ENCODE measurements at regions not wholly inside any gene's neighbourhood (a gene's known extent, or its start where the extent isn't known, plus 50 kb on each side); places are given as distances from the start of the nearest gene placed in this dataset.

DNA sequence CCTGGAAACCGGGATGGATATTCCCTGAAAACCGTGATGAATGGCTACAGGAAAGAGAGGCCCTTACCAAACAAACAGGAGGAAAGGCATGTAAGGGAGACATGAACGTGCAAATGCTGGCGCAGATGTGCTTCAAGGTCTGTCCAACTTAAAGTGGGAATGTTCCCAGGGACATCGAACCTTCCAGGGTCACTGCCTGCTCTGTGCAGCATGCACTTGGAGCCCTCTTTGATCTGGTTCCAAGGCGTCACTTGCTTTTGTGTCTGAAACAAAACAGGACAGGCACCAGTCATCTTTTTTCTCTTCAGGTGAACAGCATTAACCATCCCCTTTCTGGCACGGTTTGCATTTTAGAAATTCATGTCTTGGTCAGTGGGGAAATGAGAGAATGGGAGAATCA, 479.4 kb downstream of the RASEF start:
- no peak overlapping the region for H3K4me3 ChIP-seq (replicated peaks in 1 of 2; ENCODE audit: low read depth in 2 of 2, low read length in 2 of 2)
- TF ChIP-seq, protein P1, sequence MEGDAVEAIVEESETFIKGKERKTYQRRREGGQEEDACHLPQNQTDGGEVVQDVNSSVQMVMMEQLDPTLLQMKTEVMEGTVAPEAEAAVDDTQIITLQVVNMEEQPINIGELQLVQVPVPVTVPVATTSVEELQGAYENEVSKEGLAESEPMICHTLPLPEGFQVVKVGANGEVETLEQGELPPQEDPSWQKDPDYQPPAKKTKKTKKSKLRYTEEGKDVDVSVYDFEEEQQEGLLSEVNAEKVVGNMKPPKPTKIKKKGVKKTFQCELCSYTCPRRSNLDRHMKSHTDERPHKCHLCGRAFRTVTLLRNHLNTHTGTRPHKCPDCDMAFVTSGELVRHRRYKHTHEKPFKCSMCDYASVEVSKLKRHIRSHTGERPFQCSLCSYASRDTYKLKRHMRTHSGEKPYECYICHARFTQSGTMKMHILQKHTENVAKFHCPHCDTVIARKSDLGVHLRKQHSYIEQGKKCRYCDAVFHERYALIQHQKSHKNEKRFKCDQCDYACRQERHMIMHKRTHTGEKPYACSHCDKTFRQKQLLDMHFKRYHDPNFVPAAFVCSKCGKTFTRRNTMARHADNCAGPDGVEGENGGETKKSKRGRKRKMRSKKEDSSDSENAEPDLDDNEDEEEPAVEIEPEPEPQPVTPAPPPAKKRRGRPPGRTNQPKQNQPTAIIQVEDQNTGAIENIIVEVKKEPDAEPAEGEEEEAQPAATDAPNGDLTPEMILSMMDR (IDR thresholded peaks at IDR 0.05; ENCODE audit: low read depth, low read length) = no peak
- no peak for DNase-seq (ENCODE audit: low read depth in 2 of 2)

DNA sequence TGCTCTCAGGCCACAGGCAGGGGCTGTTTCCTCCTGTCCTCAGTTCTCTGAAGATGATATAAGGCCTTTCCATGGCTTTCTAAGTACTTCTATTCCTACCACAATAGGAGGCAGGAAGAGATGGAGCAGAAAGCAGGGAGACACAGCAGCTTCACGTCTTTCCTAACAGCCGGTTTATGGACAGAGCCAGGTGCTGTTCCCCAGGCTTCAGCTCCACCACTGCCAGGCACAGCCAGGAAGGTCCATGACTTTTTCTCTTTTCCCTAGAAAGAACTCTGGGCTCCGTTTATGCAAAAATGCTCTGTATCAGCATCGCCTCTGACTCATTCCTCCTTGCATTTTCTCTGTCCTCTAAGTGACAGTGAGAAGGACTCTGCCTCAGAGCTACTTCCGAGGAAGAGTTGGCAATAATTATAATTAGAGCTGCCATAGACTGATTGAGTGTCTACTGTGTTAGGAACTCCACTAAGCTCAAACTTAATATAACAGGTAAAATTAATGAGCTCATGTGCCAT, 478.5 kb downstream of the RASEF start:
- DNase-seq (ENCODE audit: low read depth in 2 of 2) = no peak
- TF ChIP-seq, protein P1 (IDR thresholded peaks at IDR 0.05; ENCODE audit: low read depth, low read length) = no peak

DNA sequence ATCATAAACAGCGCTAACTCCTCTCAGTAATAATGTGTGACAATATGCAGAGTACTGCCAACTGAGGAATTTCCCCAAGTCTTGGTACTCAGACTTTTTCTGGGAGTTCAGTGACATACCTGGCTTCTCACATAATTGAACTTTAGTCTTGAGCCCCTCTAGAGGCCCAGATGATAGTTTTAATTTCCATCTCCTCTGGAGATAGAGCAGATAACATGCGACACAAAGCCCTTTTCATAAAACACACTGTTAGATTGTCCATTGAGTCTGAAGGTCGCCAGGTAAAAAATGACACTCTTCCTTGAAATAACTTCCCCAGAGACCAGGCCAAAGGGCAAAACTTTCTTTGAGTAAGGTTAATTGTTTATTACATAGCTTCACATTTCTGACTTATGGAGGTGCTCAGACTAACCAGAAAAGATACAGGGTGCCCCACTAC, 476.0 kb downstream of the RASEF start:
- TF ChIP-seq, protein P1 (IDR thresholded peaks at IDR 0.05; ENCODE audit: low read depth, low read length) = no peak
- no peak for DNase-seq (ENCODE audit: low read depth in 2 of 2)
- H3K4me3 ChIP-seq (replicated peaks in 1 of 2; ENCODE audit: low read depth in 2 of 2, low read length in 2 of 2) = no peak overlapping the region

More for the DNA sequence above, 478.5 kb downstream of the RASEF start:
- H3K4me3 ChIP-seq (replicated peaks in 1 of 2; ENCODE audit: low read depth in 2 of 2, low read length in 2 of 2) = no peak overlapping the region

DNA sequence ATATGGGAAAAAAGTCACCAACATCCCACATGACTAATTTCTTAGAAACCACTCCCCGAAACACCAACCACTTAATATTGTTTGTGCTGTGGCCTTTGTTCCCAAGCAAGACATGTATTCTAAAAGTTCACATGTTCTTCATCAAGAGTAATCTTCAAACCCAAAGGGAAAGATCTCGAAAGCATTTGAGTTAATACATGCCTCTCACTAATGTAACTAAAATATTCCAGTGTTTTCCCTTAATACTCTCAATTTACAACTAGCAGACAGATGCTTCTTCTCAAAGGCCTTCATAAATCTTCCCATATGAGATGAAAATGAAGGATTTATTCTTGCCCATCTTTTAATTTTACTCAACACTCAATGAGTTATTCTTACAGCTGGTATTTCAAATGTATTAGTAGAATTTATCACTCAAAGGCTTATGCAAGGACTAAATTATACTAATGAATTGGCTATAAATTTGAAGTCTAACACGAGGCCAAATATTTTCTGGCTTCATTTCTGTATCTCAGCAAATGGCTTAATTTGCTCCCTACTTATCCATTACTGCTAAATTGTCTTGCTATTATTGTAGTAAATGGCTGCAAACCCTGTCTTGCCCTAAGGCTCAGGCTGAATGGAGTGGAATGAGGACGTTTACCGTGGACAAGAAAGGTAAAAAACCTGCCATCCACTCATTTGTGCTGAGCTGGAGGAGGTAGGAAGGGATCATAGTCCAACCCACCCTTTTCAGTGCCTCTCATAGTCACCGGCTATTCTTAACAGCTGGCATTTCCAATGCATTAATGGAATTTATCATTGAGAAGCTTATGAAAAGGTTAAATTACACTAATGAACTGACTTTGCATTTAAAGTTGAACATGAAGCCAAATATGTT, 474.4 kb downstream of the RASEF start:
- TF ChIP-seq, protein P1 (IDR thresholded peaks at IDR 0.05; ENCODE audit: low read depth, low read length) = no peak
- no peak for DNase-seq (ENCODE audit: low read depth in 2 of 2)
- H3K4me3 ChIP-seq (replicated peaks in 1 of 2; ENCODE audit: low read depth in 2 of 2, low read length in 2 of 2) = no peak overlapping the region

DNA sequence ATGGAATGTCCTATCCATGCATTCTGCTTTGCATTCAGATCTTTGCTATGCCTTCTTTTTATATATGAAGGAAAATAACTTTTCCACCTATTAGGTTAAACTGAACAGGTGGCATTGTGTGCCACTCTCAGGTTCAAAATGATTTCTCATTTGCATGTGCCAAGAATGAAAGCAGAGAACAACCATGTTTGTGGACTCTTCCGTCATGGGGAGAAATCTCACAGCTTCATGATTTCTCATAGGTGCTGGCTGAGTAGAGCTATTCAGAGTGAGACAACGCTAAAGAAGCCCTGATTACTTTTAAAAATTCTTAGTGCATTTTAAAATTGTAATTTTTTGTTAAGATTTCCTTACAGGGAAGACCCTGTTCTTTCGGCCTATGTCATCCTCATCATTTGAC, 472.1 kb downstream of the RASEF start:
- DNase-seq (ENCODE audit: low read depth in 2 of 2) = no peak
- TF ChIP-seq, protein P1 (IDR thresholded peaks at IDR 0.05; ENCODE audit: low read depth, low read length) = no peak
- no peak overlapping the region for H3K4me3 ChIP-seq (replicated peaks in 1 of 2; ENCODE audit: low read depth in 2 of 2, low read length in 2 of 2)

DNA sequence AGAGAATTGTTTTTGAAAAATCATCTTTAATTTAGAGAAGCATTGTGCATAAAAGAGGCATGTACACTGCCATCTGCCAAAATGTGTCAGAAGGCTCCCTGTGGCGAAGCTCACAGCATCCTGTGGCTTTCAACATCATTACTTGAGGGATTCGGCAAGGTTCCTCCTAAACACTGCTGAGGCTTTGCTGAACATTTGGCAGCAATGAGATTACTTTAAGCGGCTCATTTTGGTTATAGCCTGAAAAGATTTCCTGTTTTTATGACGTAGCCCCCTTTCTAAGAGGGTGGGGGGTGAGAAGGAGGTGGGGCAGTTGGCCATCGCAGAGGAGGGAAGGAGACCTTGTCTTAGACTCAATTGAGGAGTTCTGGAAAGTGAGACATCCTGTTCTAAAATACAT, 469.4 kb downstream of the RASEF start:
- TF ChIP-seq, protein P1 (IDR thresholded peaks at IDR 0.05; ENCODE audit: low read depth, low read length) = no peak
- no peak overlapping the region for H3K4me3 ChIP-seq (replicated peaks in 1 of 2; ENCODE audit: low read depth in 2 of 2, low read length in 2 of 2)
- no peak for DNase-seq (ENCODE audit: low read depth in 2 of 2)

Measured in cardiac fibroblast (primary cell).